Fibroblast of lung (primary cell): ENCODE measurements at regions not wholly inside any gene's neighbourhood (a gene's known extent, or its start where the extent isn't known, plus 50 kb on each side); places are given as distances from the start of the nearest gene placed in this dataset.

ENCODE experiments used
- DNase-seq, 2 donors: peaks; one replicate each; pipeline versions ENCODE4 v3.0.0 to v3.0.0-alpha.2; 2010; ENCODE audit warnings: low read depth in 2 of 2
- H2AFZ ChIP-seq: 2 replicates; pipeline ENCODE4 v1.5.1; 2012; ENCODE audit warnings: low read length, control low read depth, inconsistent platforms
- H3K27ac ChIP-seq: 2 replicates; pipeline ENCODE4 v1.5.1; 2011; ENCODE audit warnings: low read length, control low read depth; ENCODE audit not compliant: insufficient read depth
- H3K27me3 ChIP-seq: 2 replicates; pipeline ENCODE4 v1.5.1; 2011; ENCODE audit warnings: mild to moderate bottlenecking, low read length; ENCODE audit not compliant: control insufficient read depth, insufficient read depth
- H3K36me3 ChIP-seq: 2 replicates; pipeline ENCODE4 v1.5.1; 2011; ENCODE audit warnings: low read length; ENCODE audit not compliant: control insufficient read depth, insufficient read depth
- H3K4me1 ChIP-seq: 2 replicates; pipeline ENCODE4 v1.5.1; 2011; ENCODE audit warnings: low read length; ENCODE audit not compliant: control insufficient read depth, insufficient read depth; ENCODE audit errors: extremely low read depth
- H3K4me2 ChIP-seq: 2 replicates; pipeline ENCODE4 v1.5.1; 2011; ENCODE audit warnings: low read length, control low read depth; ENCODE audit not compliant: insufficient read depth; ENCODE audit errors: extremely low read depth
- H3K4me3 ChIP-seq, 4 experiments: fragments of 200-600 bp in 1 of 4; sonication (generic) in 1 of 4; replicated peaks in 1 of 4; 2 replicates each; pipeline ENCODE4 v1.5.1; 2011 to 2016; ENCODE audit warnings: low read length in 4 of 4, low read depth in 3 of 4, mild to moderate bottlenecking in 3 of 4, control low read depth in 2 of 4, inconsistent platforms in 1 of 4, mixed read lengths in 1 of 4; ENCODE audit not compliant: insufficient read depth in 1 of 4; ENCODE audit errors: control extremely low read depth in 1 of 4
- H3K79me2 ChIP-seq: 2 replicates; pipeline ENCODE4 v1.5.1; 2012; ENCODE audit warnings: mild to moderate bottlenecking, low read length, inconsistent platforms; ENCODE audit not compliant: control insufficient read depth, insufficient read depth
- H3K9ac ChIP-seq: 2 replicates; pipeline ENCODE4 v1.5.1; 2011; ENCODE audit warnings: mild to moderate bottlenecking, low read length, control low read depth; ENCODE audit not compliant: insufficient read depth
- H3K9me3 ChIP-seq: 2 replicates; pipeline ENCODE4 v1.5.1; 2012; ENCODE audit warnings: low read depth, low read length; ENCODE audit not compliant: control insufficient read depth, insufficient read depth
- H4K20me1 ChIP-seq: 2 replicates; pipeline ENCODE4 v1.5.1; 2011; ENCODE audit warnings: low read length; ENCODE audit not compliant: control insufficient read depth, insufficient read depth; ENCODE audit errors: extremely low read depth
- EZH2 ChIP-seq: IDR thresholded peaks from 2 replicates; pipeline ENCODE4 v1.5.1; 2012; ENCODE audit warnings: low read length, control low read depth, mild to moderate bottlenecking; ENCODE audit errors: missing control alignments
- TF ChIP-seq, protein P1 (sequence below), 2 donors: IDR thresholded peaks in 1 of 2; conservative IDR thresholded peaks in 1 of 2; 1 replicate in 1 of 2; 2 replicates in 1 of 2; pipeline ENCODE4 v1.5.1; 2011 to 2012; ENCODE audit warnings: low read length in 2 of 2, control low read depth in 1 of 2, inconsistent platforms in 1 of 2, low read depth in 1 of 2, mild to moderate bottlenecking in 1 of 2

DNA sequence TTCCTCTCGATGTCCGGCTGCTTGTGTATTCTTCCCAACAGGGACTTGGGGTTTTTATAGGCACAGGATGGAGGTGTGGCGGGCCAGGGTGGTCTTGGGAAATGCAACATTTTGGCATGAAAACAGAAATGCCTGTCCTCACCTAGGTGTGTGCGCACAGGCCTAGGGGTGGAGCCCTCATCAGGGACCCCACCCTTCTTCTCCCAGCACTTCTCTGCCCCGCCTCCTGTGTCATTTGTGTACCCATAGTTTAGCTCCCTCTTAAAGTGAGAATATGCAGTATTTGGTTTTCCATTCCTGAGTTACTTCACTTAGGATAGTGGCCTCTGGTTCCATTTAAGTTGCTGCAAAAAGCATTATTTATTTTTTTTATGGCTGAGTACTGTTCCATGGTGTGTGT lies 90.2 kb upstream of the ITGB1 start:
- Histone ChIP-seq H3K27ac (no peak overlapping the region), H3K4me2 (no peak overlapping the region), H3K27me3 (no peaks in the 10 kb centered on the region), H4K20me1 (no peaks in the 10 kb centered on the region), H3K9ac (no peak overlapping the region), H3K36me3 (no peaks in the 10 kb centered on the region), H3K4me1 (no peaks in the 10 kb centered on the region), H3K79me2 (no peaks in the 10 kb centered on the region), H3K9me3 (no peaks in the 10 kb centered on the region), H2AFZ (no peak overlapping the region), H3K4me3 (no peak overlapping the region)
- no peak for TF ChIP-seq EZH2
- TF ChIP-seq, protein P1, sequence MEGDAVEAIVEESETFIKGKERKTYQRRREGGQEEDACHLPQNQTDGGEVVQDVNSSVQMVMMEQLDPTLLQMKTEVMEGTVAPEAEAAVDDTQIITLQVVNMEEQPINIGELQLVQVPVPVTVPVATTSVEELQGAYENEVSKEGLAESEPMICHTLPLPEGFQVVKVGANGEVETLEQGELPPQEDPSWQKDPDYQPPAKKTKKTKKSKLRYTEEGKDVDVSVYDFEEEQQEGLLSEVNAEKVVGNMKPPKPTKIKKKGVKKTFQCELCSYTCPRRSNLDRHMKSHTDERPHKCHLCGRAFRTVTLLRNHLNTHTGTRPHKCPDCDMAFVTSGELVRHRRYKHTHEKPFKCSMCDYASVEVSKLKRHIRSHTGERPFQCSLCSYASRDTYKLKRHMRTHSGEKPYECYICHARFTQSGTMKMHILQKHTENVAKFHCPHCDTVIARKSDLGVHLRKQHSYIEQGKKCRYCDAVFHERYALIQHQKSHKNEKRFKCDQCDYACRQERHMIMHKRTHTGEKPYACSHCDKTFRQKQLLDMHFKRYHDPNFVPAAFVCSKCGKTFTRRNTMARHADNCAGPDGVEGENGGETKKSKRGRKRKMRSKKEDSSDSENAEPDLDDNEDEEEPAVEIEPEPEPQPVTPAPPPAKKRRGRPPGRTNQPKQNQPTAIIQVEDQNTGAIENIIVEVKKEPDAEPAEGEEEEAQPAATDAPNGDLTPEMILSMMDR (conservative IDR thresholded peaks at IDR 0.05 in 1 of 2, IDR thresholded peaks at IDR 0.05 in 1 of 2; ENCODE audit: low read depth in 1 of 2, low read length in 2 of 2), result no peak
- no peak for DNase-seq

DNA sequence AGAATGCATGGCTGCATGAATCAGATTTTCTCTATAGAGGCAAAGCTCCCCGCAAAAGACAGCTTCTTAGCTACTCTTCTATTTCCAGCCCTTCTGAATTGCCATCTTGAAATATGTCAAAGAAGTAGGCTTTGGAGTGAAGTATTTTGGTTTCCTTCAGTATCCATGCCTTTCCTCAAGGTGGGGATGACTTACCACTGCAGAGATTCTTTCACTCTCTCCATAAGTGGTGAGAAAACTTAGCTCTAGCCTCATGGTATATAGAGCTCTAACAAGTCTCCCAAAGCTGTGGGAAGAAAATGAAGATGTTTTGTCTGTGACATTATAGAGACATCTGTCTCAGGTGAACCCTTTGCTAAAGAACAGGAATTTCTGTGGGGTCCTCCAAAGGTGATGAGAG lies 89.6 kb upstream of the ITGB1 start:
- Histone ChIP-seq H3K27ac (no peak overlapping the region), H4K20me1 (no peaks in the 10 kb centered on the region), H3K9me3 (no peaks in the 10 kb centered on the region), H3K9ac (no peak overlapping the region), H3K79me2 (no peaks in the 10 kb centered on the region), H3K27me3 (no peaks in the 10 kb centered on the region), H3K36me3 (no peaks in the 10 kb centered on the region), H3K4me1 (no peaks in the 10 kb centered on the region), H3K4me2 (no peak overlapping the region), H3K4me3 (no peak overlapping the region), H2AFZ (no peak overlapping the region)
- TF ChIP-seq, protein P1 (conservative IDR thresholded peaks at IDR 0.05 in 1 of 2, IDR thresholded peaks at IDR 0.05 in 1 of 2; ENCODE audit: low read depth in 1 of 2, low read length in 2 of 2), result peak in 1 of 2 donors; percentile 11
- no peak for TF ChIP-seq EZH2
- DNase-seq, result peak in 1 of 2 donors; percentile 26

DNA sequence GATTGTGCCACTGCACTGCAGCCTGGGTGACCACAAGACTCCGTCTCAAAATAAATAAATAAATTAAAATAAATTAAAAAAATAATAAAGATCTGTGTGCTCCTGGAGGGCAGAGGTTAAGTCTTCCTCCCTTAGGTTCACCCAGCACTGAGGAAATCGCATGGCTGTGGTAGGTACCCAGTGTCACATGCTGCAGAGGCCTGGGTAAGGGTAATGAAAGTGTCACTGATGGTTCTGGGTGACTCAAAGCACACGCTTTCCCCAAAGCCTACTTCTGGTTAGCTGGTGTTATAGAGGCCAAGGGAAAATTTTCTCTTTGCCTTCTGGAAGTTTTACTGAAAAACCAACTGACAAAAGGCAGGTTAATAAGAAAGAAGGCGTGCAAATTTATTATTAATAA lies 88.8 kb upstream of the ITGB1 start:
- H3K4me3 ChIP-seq, result no peak overlapping the region
- no peak overlapping the region for H3K27ac ChIP-seq
- DNase-seq, result no peak
- H3K4me2 ChIP-seq, result no peak overlapping the region
- no peaks in the 10 kb centered on the region for H4K20me1 ChIP-seq
- H2AFZ ChIP-seq, result no peak overlapping the region
- no peaks in the 10 kb centered on the region for H3K4me1 ChIP-seq
- no peak for TF ChIP-seq EZH2
- TF ChIP-seq, protein P1 (conservative IDR thresholded peaks at IDR 0.05 in 1 of 2, IDR thresholded peaks at IDR 0.05 in 1 of 2; ENCODE audit: low read depth in 1 of 2, low read length in 2 of 2), result no peak
- no peaks in the 10 kb centered on the region for H3K27me3 ChIP-seq
- H3K9me3 ChIP-seq, result no peaks in the 10 kb centered on the region
- H3K79me2 ChIP-seq, result no peaks in the 10 kb centered on the region
- H3K36me3 ChIP-seq, result no peaks in the 10 kb centered on the region
- H3K9ac ChIP-seq, result no peak overlapping the region
